ENCODE measurements at regions not wholly inside any gene's neighbourhood (a gene's known extent, or its start where the extent isn't known, plus 50 kb on each side); places are given as distances from the start of the nearest gene placed in this dataset.
"Not testable (repeated sequence)": the region's sequence is repeated elsewhere in the genome, so short reads cannot be mapped to it uniquely, and the experiment has no call there.

DNA sequence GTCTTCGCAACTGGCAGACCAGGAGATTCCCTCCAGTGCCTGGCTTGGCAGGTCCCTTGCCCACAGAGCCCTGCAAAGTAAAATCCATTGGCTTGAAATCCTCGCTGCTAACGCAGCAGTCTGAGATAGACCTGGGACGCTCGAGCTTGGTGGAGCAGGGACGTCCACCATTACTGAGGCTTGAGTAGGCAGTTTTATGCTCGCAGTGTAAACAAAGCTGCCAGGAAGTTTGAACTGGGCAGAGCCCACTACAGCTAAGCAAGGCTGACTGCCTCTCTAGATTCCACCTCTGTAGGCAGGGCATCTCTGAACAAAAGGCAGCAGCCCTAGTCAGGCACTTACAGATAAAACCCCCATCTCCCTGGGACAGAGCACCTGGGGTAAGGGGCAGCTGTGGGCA lies 205.0 kb upstream of the MME start:
- no peaks in the 10 kb centered on the region for H3K27me3 ChIP-seq
- H3K9me3 ChIP-seq = no peaks in the 10 kb centered on the region
- 92 to 96% methylated on average over 7 of the region's 7 CpGs for WGBS, 2 donors
- H3K36me3 ChIP-seq (ENCODE audit: low read depth, missing control alignments) = no peaks in the 10 kb centered on the region
- H3K4me1 ChIP-seq = no peaks in the 10 kb centered on the region
- intact Hi-C loops (cut with DNase I; ENCODE audit: low total_unique reads) = no loop called here
- DNase-seq = no peak
- H3K4me3 ChIP-seq = no peak overlapping the region
- TF ChIP-seq POLR2A (IDR thresholded peaks at IDR 0.05) = no peak
- TF ChIP-seq, protein P1, sequence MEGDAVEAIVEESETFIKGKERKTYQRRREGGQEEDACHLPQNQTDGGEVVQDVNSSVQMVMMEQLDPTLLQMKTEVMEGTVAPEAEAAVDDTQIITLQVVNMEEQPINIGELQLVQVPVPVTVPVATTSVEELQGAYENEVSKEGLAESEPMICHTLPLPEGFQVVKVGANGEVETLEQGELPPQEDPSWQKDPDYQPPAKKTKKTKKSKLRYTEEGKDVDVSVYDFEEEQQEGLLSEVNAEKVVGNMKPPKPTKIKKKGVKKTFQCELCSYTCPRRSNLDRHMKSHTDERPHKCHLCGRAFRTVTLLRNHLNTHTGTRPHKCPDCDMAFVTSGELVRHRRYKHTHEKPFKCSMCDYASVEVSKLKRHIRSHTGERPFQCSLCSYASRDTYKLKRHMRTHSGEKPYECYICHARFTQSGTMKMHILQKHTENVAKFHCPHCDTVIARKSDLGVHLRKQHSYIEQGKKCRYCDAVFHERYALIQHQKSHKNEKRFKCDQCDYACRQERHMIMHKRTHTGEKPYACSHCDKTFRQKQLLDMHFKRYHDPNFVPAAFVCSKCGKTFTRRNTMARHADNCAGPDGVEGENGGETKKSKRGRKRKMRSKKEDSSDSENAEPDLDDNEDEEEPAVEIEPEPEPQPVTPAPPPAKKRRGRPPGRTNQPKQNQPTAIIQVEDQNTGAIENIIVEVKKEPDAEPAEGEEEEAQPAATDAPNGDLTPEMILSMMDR (IDR thresholded peaks at IDR 0.05) = no peak
- H3K27ac ChIP-seq = no peak overlapping the region

DNA sequence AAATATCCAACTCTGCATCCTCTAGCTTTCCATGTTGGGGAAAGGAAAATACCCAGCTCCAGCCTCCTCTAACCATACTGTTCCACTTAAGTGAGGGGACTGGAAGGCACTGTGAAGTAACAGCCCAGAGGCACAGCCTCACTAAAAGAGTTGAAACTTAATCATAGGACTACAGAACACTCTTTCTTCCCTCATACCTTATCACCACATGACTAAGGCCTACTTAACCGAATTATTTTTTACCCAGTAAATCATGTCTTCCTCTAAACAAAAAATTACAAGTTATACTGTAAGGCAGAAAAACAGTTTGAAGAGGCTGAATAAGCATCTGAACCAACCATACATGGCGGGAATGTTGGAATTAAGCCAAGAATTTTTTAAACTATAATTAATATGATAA lies 207.4 kb upstream of the MME start:
- TF ChIP-seq, protein P1 (IDR thresholded peaks at IDR 0.05) = no peak
- no peak for TF ChIP-seq POLR2A (IDR thresholded peaks at IDR 0.05)
- intact Hi-C loops (cut with DNase I; ENCODE audit: low total_unique reads) = no loop called here
- Histone ChIP-seq H3K9me3 (no peaks in the 10 kb centered on the region), H3K27me3 (no peaks in the 10 kb centered on the region), H3K36me3 (ENCODE audit: low read depth, missing control alignments) (no peaks in the 10 kb centered on the region), H3K4me3 (no peak overlapping the region), H3K4me1 (no peaks in the 10 kb centered on the region), H3K27ac (no peak overlapping the region)
- DNase-seq = no peak
- 75 to 76% methylated on average over 2 of the region's 2 CpGs for WGBS, 2 donors

DNA sequence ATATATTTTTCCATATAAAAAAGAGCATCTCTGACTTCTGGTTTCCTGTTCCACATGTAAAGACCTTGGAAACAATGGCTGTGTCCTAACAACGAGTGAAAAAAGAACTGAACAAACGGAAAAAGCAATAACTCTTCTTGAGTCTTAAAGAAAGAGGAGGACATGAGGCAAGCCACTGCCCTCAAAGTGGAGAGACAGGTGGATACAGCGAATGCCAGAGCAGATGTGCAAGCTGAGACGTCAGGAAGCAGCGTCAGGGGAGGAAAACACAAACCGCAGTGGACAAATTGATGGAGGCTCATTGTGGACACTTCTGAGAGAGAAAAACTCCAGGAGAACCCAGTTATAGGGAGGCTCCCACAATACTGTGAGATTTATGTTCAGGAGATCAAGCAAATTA lies 208.0 kb upstream of the MME start:
- H3K27me3 ChIP-seq = no peaks in the 10 kb centered on the region
- TF ChIP-seq, protein P1 (IDR thresholded peaks at IDR 0.05) = no peak
- no peak for TF ChIP-seq POLR2A (IDR thresholded peaks at IDR 0.05)
- intact Hi-C loops (cut with DNase I; ENCODE audit: low total_unique reads) = no loop called here
- H3K36me3 ChIP-seq (ENCODE audit: low read depth, missing control alignments) = no peaks in the 10 kb centered on the region
- H3K4me1 ChIP-seq = no peaks in the 10 kb centered on the region
- no peak overlapping the region for H3K27ac ChIP-seq
- WGBS, 2 donors = 34 to 40% methylated on average over 6 of the region's 6 CpGs
- DNase-seq = no peak
- no peaks in the 10 kb centered on the region for H3K9me3 ChIP-seq
- no peak overlapping the region for H3K4me3 ChIP-seq

DNA sequence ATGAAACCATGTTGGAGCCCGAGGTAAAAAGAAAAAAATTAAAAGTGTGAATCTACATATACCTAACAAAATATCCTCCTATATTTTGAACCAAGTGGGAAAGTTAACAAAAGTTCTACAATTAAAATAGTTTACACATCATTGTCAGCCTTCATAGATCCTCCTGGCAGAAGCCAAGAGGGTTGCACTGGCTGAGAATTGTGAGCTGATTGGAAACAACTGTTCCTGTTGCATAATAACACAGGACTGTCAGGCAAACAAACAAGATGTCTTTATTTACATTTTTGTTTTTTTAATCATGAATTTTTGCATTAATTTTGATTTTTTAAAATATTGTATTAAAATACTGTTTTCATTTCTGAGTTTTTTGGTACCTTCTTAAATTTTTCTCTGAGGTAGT lies 215.2 kb upstream of the MME start:
- no peaks in the 10 kb centered on the region for H3K4me1 ChIP-seq
- 68 to 75% methylated on average over 1 of the region's 1 CpG for WGBS, 2 donors
- H3K4me3 ChIP-seq = no peak overlapping the region
- no peak for DNase-seq
- no peaks in the 10 kb centered on the region for H3K36me3 ChIP-seq (ENCODE audit: low read depth, missing control alignments)
- intact Hi-C loops (cut with DNase I; ENCODE audit: low total_unique reads) = no loop called here
- no peak for TF ChIP-seq POLR2A (IDR thresholded peaks at IDR 0.05)
- TF ChIP-seq, protein P1 (IDR thresholded peaks at IDR 0.05) = no peak
- H3K27ac ChIP-seq = no peak overlapping the region
- H3K27me3 ChIP-seq = no peaks in the 10 kb centered on the region
- H3K9me3 ChIP-seq = no peaks in the 10 kb centered on the region

DNA sequence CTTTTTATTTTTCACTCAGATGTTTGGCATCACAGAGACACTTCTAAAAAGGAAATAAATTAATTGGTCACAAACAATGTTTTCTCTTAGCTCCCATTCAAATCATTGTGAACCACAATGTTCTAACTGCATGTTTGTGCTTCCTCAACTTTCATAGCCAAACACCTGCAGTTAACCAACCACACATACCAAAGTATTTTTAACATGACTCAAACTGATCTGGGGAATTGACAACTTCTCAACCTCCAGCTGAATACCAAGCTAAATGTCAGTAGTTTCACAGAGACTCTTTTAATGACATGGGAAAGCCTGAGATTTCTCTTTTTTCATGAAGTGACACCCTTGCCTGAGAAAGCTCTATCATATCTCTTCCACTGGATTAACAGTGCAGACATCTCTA lies 217.9 kb upstream of the MME start:
- TF ChIP-seq, protein P1 (IDR thresholded peaks at IDR 0.05) = no peak
- no peak for TF ChIP-seq POLR2A (IDR thresholded peaks at IDR 0.05)
- H3K36me3 ChIP-seq (ENCODE audit: low read depth, missing control alignments) = no peaks in the 10 kb centered on the region
- H3K9me3 ChIP-seq = no peaks in the 10 kb centered on the region
- H3K4me3 ChIP-seq = no peak overlapping the region
- DNase-seq = no peak
- no peaks in the 10 kb centered on the region for H3K4me1 ChIP-seq
- H3K27ac ChIP-seq = no peak overlapping the region
- intact Hi-C loops (cut with DNase I; ENCODE audit: low total_unique reads) = no loop called here
- H3K27me3 ChIP-seq = no peaks in the 10 kb centered on the region

DNA sequence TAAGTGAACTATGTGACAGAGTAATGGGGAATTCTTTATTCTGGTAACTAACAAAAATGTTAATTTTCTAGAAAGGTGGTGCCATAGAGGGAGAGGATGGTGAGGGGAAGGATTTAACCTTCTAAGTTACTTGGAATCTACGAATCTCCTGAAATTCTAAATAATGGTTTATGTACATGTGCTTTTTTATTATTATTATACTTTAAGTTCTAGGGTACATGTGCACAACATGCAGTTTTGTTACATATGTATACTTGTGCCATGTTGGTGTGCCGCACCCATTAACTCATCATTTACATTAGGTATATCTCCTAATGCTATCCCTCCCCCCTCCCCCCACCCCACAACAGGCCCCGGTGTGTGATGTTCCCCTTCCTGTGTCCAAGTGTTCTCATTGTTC lies 227.1 kb upstream of the MME start:
- intact Hi-C loops (cut with DNase I; ENCODE audit: low total_unique reads); H3K27ac ChIP-seq; H3K36me3 ChIP-seq (ENCODE audit: low read depth, missing control alignments); DNase-seq; H3K4me3 ChIP-seq; H3K9me3 ChIP-seq; H3K27me3 ChIP-seq; H3K4me1 ChIP-seq: not testable (repeated sequence)
- 90 to 95% methylated on average over 3 of the region's 3 CpGs for WGBS, 2 donors

Data from testis (tissue), 2 donors.